Frontal cortex (tissue), 3 donors: ENCODE measurements at regions not wholly inside any gene's neighbourhood (a gene's known extent, or its start where the extent isn't known, plus 50 kb on each side); places are given as distances from the start of the nearest gene placed in this dataset.

Experiments used
- DNase-seq, 2 donors: peaks; one replicate each; pipeline ENCODE4 v3.0.0; 2012; ENCODE audit warnings: low spot score in 2 of 2
- FAIRE-seq: peaks from 2 replicates; lab custom pipeline; 2012; peaks lifted over from hg19 to GRCh38; lab: Jason Lieb, UNC
- donor health status: control.
- donor health status: control.
- donor health status: control.

GRCh38 chr11:76277298-76278175, 71.2 kb upstream of the WNT11 start:
- no peak for DNase-seq
- no peak for FAIRE-seq

GRCh38 chr11:76276781-76277155, 70.5 kb upstream of the WNT11 start:
- no peak for DNase-seq
- no peak for FAIRE-seq

DNA sequence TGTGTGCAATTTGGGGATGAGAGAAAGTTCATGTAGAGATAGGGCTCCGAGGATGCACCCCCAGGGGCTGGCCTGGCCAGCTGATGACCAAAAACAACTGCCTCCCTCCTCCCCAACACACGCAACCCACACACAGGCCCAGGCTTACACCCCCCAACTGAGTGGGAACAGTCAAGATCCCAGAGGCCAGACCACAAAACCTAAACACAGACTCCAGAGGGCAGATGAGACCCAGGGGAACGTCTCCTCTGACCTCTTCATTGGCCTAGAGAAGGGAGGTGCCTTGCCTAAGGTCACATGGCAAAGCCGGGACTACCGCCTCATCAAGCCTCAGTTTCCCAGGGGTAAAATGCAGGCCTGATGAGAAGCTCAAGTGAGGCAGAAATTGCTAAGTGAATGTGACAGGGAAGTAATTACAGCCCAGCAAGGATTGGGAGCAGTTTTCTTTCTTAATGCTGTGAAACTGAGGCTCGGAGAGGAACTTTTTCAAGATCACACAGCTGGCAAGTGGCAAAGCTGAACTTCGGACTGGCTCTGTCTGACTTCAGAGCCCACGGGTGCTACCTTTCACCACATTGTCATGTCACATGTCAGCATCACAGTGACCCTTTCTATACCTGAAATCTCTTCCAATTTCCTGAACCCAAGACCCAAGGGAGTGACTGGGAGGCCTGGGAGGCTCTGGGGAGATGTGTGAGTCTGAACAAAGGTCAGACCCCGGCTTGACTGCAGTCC, 69.9 kb upstream of the WNT11 start:
- DNase-seq (no peak), FAIRE-seq (no peak)

- no peak for FAIRE-seq
- no peak for DNase-seq
Measured at GRCh38 chr11:76275446-76275845, 69.1 kb upstream of the WNT11 start.

DNA sequence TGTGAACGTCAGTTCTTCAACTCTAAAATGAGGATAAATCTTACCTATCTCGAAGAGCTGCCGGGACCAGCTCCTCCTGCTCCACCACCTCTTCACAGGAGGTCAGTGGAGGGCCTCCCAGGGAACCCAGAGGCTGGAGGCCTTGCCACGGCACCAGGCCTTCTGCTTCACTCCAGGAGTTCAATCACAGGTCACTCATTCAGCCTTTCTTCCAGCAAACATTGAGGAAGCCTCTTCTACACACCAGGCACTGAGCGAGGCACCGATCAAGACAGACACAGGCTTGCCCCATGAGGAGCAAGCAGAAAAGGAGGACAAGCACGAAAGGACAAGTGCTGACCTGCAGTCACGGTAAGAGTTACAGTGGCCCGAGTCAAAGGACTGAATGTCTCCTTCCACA, 64.8 kb upstream of the WNT11 start:
- FAIRE-seq = no peak
- DNase-seq = no peak

- no peak for DNase-seq
- FAIRE-seq = no peak
Measured at GRCh38 chr11:76270389-76270788, 64.1 kb upstream of the WNT11 start.

DNA sequence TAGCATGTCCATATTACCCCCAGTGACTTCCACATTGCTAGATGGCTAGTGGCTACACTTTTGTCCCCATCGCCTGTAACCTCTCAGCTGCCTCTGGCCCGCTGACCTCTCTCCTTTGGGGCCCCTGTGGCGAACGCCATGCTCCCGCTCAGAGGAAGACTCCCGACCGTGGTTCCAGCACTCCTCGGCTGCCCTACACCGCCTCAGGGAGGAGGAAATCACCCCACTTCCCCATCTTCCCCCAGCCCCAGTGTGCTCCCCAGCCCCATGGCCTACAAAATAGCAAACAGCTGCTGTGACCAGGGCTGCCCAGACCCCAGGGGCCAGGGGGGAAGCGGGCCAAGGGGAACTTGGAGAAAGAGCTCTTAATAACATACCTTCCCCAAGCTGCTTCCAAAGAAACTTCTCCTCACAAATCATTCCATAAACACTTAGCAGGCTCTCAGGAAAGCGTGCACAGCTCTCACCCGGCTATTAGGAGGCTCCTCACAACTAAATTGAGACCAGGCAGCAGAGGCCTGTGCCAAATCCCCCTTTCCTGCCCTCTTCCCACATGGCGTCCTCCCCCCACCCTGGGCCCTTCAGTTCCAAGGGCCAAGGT, 63.5 kb upstream of the WNT11 start:
- no peak for FAIRE-seq

GRCh38 chr11:76269247-76269646, 62.9 kb upstream of the WNT11 start:
- FAIRE-seq (no peak), DNase-seq (no peak)

More for the DNA sequence above, 63.5 kb upstream of the WNT11 start:
- no peak for DNase-seq

DNA sequence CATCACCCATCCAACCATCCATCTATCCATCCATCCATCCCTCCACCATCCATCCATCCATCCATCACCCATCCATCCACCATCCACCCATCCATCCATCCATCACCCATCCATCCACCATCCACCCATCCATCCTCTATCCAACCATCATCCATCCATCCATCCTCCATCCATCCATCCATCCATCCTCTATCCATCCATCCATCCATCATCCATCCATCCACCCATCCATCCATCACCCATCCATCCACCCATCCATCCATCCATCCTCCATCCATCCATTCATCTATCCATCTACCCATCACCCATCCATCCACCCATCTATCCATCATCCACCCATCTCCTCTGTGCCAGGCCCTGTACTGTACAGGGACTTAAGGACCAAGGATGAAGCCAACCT, 62.2 kb upstream of the WNT11 start:
- DNase-seq = no peak
- FAIRE-seq = no peak

DNA sequence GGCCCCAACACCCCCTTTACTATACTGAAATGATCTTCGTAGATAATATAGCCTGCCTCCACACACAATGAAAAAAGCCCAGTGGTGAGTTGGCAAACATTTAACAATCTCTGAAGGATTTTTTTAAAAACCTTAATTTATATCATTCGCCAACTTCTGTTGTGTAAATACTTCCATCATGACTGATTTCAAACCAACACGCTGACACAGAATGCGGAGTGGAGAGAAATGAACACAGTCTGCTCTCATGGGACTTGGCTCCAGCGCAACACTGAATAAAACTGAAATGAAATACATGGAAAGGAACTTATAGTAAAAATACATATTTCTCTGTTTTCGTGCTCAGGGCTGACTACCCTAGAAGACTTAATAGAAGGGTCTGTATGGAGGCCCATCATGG, 61.3 kb upstream of the WNT11 start:
- FAIRE-seq (no peak), DNase-seq (no peak)

- FAIRE-seq = no peak
Measured at GRCh38 chr11:76266286-76267100, 60.2 kb upstream of the WNT11 start.

DNA sequence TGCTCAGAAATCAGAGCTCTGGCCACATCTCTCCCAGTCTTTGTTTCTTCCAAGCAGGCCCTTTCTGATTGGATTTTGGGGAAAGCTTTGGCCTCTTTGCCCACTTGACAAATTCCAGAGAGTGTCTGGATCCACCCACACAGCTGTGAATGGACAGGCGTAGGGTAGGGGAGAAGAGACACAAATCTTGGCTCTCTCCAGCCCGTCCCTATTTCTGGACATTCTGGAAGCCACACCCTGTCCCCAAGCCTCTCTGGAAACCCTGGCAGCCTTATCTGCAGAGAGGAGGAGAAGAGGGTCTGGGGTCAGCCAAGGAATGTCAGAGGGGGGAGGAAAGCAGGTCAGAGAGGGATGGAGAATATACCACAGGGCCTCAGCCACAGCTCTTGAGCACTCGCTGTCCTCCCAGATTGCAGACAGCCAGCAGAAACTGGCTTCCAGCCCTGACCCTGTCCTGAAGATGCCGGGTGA, 59.5 kb upstream of the WNT11 start:
- FAIRE-seq = no peak
- DNase-seq = no peak

More at GRCh38 chr11:76266286-76267100, 60.2 kb upstream of the WNT11 start:
- no peak for DNase-seq

GRCh38 chr11:76263657-76264056, 57.4 kb upstream of the WNT11 start:
- peak; percentile 29 to 39 for DNase-seq
- no peak for FAIRE-seq

DNA sequence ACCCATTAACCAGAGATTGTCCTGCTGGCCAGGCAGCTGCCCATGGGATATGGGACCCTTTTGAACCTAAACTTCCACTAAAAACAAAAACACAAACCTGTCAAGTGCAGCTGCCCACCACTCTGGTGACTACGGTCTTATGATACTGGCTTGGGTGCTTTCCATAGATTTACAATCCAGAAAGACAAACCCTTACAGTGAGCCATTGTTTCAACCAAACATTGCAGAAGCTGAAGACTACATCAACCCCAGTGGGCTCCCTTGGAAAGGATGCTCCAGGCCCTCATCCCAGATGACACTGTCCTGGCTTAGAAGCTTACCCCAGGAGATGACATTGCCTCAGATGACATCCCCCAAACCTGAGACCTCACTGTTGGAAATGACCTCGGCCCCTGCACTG, 56.9 kb upstream of the WNT11 start:
- DNase-seq (no peak), FAIRE-seq (no peak)

- FAIRE-seq = no peak
- DNase-seq = no peak
Measured at GRCh38 chr11:76260296-76260925, 54.1 kb upstream of the WNT11 start.

- DNase-seq = no peak
- no peak for FAIRE-seq
Measured at GRCh38 chr11:76259299-76259908, 53.1 kb upstream of the WNT11 start.

DNA sequence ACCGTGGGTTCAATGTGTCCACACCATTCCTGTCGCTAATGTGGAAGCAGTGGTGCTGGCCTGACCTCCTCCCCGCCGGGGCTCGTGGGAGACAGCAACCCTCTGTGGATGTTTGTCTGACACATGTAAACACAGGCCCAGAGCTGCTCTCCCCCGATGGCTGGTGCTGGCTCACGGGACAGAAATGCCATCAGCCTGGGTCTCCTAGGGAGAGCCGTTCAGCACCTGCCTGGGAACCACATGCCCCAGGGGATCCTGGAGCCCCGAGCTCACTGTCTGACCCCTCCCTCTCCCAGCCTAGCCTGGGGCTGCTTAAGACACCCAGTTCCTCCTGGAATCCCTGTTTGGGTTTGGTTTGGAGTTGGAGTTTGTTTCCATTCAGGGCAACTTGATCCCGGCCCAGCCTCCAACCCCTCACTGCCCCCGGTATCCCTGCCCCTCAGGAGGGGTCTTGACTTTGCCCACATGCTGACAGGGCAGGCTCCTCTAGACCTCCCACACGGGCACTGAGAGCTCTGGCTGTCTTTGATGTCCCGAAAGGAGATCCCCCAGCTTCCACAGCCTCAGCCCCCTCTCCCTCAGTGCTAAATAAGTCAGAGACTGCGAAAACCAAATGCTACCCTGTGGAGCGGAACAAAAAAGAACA, 50.9 kb upstream of the WNT11 start:
- DNase-seq (no peak), FAIRE-seq (no peak)

- no peak for DNase-seq
- FAIRE-seq = no peak
Measured at GRCh38 chr11:76256448-76256847, 50.1 kb upstream of the WNT11 start.
